ENCODE measurements at regions not wholly inside any gene's neighbourhood (a gene's known extent, or its start where the extent isn't known, plus 50 kb on each side); places are given as distances from the start of the nearest gene placed in this dataset.

- TF ChIP-seq CTCF (IDR thresholded peaks at IDR 0.05) (no peak), POLR2A (IDR thresholded peaks at IDR 0.05) (no peak)
Observed at GRCh38 chrX:115459883-115460880, 100.8 kb upstream of the PLS3 start.
